Upper lobe of left lung (tissue), 4 donors: ENCODE measurements at regions not wholly inside any gene's neighbourhood (a gene's known extent, or its start where the extent isn't known, plus 50 kb on each side); places are given as distances from the start of the nearest gene placed in this dataset.

Source experiments
- EP300 ChIP-seq, 4 donors: sonication (generic); formaldehyde crosslinking; IDR thresholded peaks; one replicate each; pipeline ENCODE4 v1.5.1; 2017; ENCODE audit warnings: antibody characterized with exemption in 4 of 4, control low read depth in 2 of 4
- POLR2A ChIP-seq, 4 donors: fragments of 450-650 bp; IDR thresholded peaks; one replicate each; pipeline ENCODE4 v1.5.1; 2016 to 2017; ENCODE audit warnings: antibody characterized with exemption in 4 of 4, mild to moderate bottlenecking in 2 of 4
- POLR2AphosphoS5 ChIP-seq, 2 donors: sonication (generic); formaldehyde crosslinking; IDR thresholded peaks; one replicate each; pipeline ENCODE4 v1.5.1; 2017; ENCODE audit warnings: antibody characterized with exemption in 2 of 2

GRCh38 chr10:91741356-91741755, 56.9 kb upstream of the TNKS2 start:
- no peak for TF ChIP-seq POLR2A (IDR thresholded peaks at IDR 0.05)
- no peak for TF ChIP-seq EP300 (IDR thresholded peaks at IDR 0.05)
- no peak for TF ChIP-seq POLR2AphosphoS5 (IDR thresholded peaks at IDR 0.05)
